GM19395 (cell line): ENCODE measurements at regions not wholly inside any gene's neighbourhood (a gene's known extent, or its start where the extent isn't known, plus 50 kb on each side); places are given as distances from the start of the nearest gene placed in this dataset.
"Not testable (repeated sequence)": the region's sequence is repeated elsewhere in the genome, so short reads cannot be mapped to it uniquely, and the experiment has no call there.

Experiments used
- ATAC-seq: cut with Tn5 transposase; IDR thresholded peaks from one replicate; pipeline ENCODE4 v1.9.1; 2021; ENCODE audit warnings: mild to moderate bottlenecking, moderate library complexity; ENCODE audit not compliant: unreplicated experiment

GRCh38 chr2:78681386-78681785 lies 344.1 kb upstream of the REG3G start:
- no peak for ATAC-seq

- no peak for ATAC-seq
Observed at GRCh38 chr2:78682781-78683180, 342.7 kb upstream of the REG3G start.

GRCh38 chr2:78686625-78687153 lies 338.8 kb upstream of the REG3G start:
- no peak for ATAC-seq

GRCh38 chr2:78699696-78700095 lies 325.8 kb upstream of the REG3G start:
- ATAC-seq, result no peak

- ATAC-seq, result no peak
Observed at GRCh38 chr2:78701546-78701945, 324.0 kb upstream of the REG3G start.

GRCh38 chr2:78707776-78708386 lies 317.6 kb upstream of the REG3G start:
- no peak for ATAC-seq

- ATAC-seq, result no peak
Observed at GRCh38 chr2:78710632-78711375, 314.7 kb upstream of the REG3G start.

GRCh38 chr2:78715293-78715692 lies 310.2 kb upstream of the REG3G start:
- no peak for ATAC-seq

- ATAC-seq, result no peak
Observed at GRCh38 chr2:78718024-78718423, 307.5 kb upstream of the REG3G start.

- ATAC-seq, result no peak
Observed at GRCh38 chr2:78718473-78718872, 307.0 kb upstream of the REG3G start.

- ATAC-seq, result no peak
Observed at GRCh38 chr2:78721355-78722033, 304.0 kb upstream of the REG3G start.

- no peak for ATAC-seq
Observed at GRCh38 chr2:78734221-78734620, 291.3 kb upstream of the REG3G start.

GRCh38 chr2:78739282-78739681 lies 286.2 kb upstream of the REG3G start:
- ATAC-seq, result no peak

GRCh38 chr2:78749638-78750037 lies 275.9 kb upstream of the REG3G start:
- no peak for ATAC-seq

- no peak for ATAC-seq
Observed at GRCh38 chr2:78750219-78750618, 275.3 kb upstream of the REG3G start.

GRCh38 chr2:78754930-78755329 lies 270.6 kb upstream of the REG3G start:
- no peak for ATAC-seq

- ATAC-seq, result no peak
Observed at GRCh38 chr2:78757191-78757590, 268.3 kb upstream of the REG3G start.

- ATAC-seq, result no peak
Observed at GRCh38 chr2:78757640-78758039, 267.9 kb upstream of the REG3G start.

GRCh38 chr2:78758765-78759164 lies 266.7 kb upstream of the REG3G start:
- not testable (repeated sequence) for ATAC-seq

GRCh38 chr2:78766459-78766858 lies 259.0 kb upstream of the REG3G start:
- ATAC-seq, result no peak

- ATAC-seq, result no peak
Observed at GRCh38 chr2:78768016-78768415, 257.5 kb upstream of the REG3G start.

GRCh38 chr2:78775291-78775690 lies 250.2 kb upstream of the REG3G start:
- no peak for ATAC-seq
